Hepatocyte (in vitro differentiated cells): ENCODE measurements at regions not wholly inside any gene's neighbourhood (a gene's known extent, or its start where the extent isn't known, plus 50 kb on each side); places are given as distances from the start of the nearest gene placed in this dataset.

Experiments used
- DNase-seq: peaks from one replicate; pipeline ENCODE4 v3.0.0-alpha.2; 2016; ENCODE audit warnings: low spot score
- H2AFZ ChIP-seq: fragments of 200-600 bp; sonication (generic); 2 replicates; pipeline ENCODE4 v1.6.0; 2016; ENCODE audit warnings: antibody characterized with exemption, mild to moderate bottlenecking
- H3K27ac ChIP-seq: fragments of 200-600 bp; sonication (generic); 2 replicates; pipeline ENCODE4 v1.5.1; 2016; ENCODE audit warnings: mild to moderate bottlenecking
- H3K27me3 ChIP-seq: fragments of 200-600 bp; sonication (generic); 2 replicates; pipeline ENCODE4 v1.6.1; 2016
- H3K36me3 ChIP-seq: fragments of 200-600 bp; sonication (generic); replicated peaks from 2 replicates; pipeline ENCODE4 v1.5.1; 2016; ENCODE audit warnings: low read depth; ENCODE audit not compliant: insufficient read depth
- H3K4me1 ChIP-seq: fragments of 200-600 bp; sonication (generic); 2 replicates; pipeline ENCODE4 v1.5.1; 2016; ENCODE audit warnings: mild to moderate bottlenecking, moderate library complexity; ENCODE audit not compliant: insufficient read depth
- H3K4me2 ChIP-seq: fragments of 200-600 bp; sonication (generic); 2 replicates; pipeline ENCODE4 v1.6.0; 2016
- H3K4me3 ChIP-seq: fragments of 200-600 bp; sonication (generic); 2 replicates; pipeline ENCODE4 v1.5.1; 2016; ENCODE audit warnings: mild to moderate bottlenecking
- H3K79me2 ChIP-seq: fragments of 200-600 bp; sonication (generic); 2 replicates; pipeline ENCODE4 v1.6.0; 2017; ENCODE audit warnings: mild to moderate bottlenecking
- H3K9me2 ChIP-seq: fragments of 200-600 bp; sonication (generic); replicated peaks from 2 replicates; pipeline ENCODE4 v1.6.0; 2017; ENCODE audit warnings: mild to moderate bottlenecking; ENCODE audit not compliant: insufficient read depth
- H3K9me3 ChIP-seq: fragments of 200-600 bp; sonication (generic); 2 replicates; pipeline ENCODE4 v1.5.1; 2016; ENCODE audit warnings: low read depth, mild to moderate bottlenecking
- H4K20me1 ChIP-seq: fragments of 200-600 bp; sonication (generic); 2 replicates; pipeline ENCODE4 v1.6.0; 2016; ENCODE audit warnings: mild to moderate bottlenecking; ENCODE audit not compliant: insufficient read depth, poor library complexity, severe bottlenecking
- EZH2 ChIP-seq: fragments of 200-600 bp; sonication (generic); IDR thresholded peaks from 2 replicates; pipeline ENCODE4 v1.6.1; 2016; ENCODE audit warnings: antibody characterized with exemption, mild to moderate bottlenecking, borderline replicate concordance
- EZH2phosphoT487 ChIP-seq: fragments of 200-600 bp; sonication (generic); IDR thresholded peaks from one replicate; pipeline ENCODE4 v1.6.1; 2018; ENCODE audit warnings: antibody characterized with exemption, mild to moderate bottlenecking, low read depth, moderate library complexity; ENCODE audit not compliant: unreplicated experiment, severe bottlenecking
- WGBS: methylation state at CpG from one replicate; pipeline ENCODE4 v1.1.6; 2016; ENCODE audit warnings: low lambda C conversion rate; ENCODE audit errors: missing lambda C conversion rate; 5-methylcytosine and 5-hydroxymethylcytosine counted together
- TF ChIP-seq, protein P1 (sequence below): fragments of 200-600 bp; sonication (generic); IDR thresholded peaks from 2 replicates; pipeline ENCODE4 v1.5.1; 2016; ENCODE audit warnings: antibody characterized with exemption, mild to moderate bottlenecking; ENCODE audit not compliant: poor library complexity

DNA sequence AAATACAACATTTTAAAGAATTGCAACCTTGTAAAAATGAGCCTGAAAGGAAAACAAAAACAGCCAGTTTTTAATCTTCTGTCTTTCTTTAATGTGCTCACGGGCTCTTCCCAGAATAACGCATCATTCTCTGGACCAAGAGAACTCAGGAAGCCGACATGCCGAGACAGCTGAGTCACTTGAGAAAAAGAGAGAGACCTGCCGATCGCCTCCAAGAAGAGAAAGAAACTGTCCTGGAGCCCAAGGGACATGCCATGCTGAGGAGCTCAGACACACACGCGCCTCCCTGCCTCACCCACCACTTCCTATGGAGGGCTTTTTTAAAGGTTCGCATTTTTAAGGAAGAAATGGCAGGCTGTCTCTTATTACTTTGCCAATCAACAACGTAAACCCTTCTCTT lies 176.4 kb downstream of the ZNF281 start:
- Histone ChIP-seq H2AFZ (no peak overlapping the region), H3K27ac (no peak overlapping the region), H3K4me1 (no peaks in the 10 kb centered on the region), H3K36me3 (no peaks in the 10 kb centered on the region), H4K20me1 (no peaks in the 10 kb centered on the region), H3K4me2 (no peak overlapping the region), H3K4me3 (no peak overlapping the region), H3K9me2 (no peaks in the 10 kb centered on the region), H3K9me3 (no peaks in the 10 kb centered on the region), H3K79me2 (no peaks in the 10 kb centered on the region), H3K27me3 (no peaks in the 10 kb centered on the region)
- TF ChIP-seq EZH2 (no peak), EZH2phosphoT487 (no peak)
- DNase-seq = no peak
- 86% methylated on average over 10 of the region's 10 CpGs for WGBS

DNA sequence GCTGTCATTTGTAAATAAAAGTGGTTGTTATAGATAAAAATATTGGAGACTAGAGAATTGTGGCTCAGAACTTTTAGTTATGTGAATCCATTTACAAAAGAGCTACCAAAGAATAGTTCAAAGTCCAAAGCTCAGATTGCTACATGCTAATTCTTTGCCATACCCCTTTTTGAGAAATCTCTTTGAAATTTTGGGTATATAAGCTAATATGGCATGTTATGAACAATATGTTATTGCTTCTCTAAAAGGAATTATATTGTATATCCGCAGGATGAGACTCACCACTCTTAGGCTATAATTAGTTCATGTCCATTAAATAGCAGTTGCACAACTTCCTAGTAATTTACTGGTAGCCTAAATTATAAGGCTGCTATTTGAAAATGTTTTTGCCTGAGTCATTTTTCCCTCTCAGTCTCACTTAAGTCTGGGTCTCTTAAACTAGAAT lies 178.0 kb downstream of the ZNF281 start:
- Histone ChIP-seq H3K79me2 (no peaks in the 10 kb centered on the region), H3K9me3 (no peaks in the 10 kb centered on the region), H3K4me1 (no peaks in the 10 kb centered on the region), H4K20me1 (no peaks in the 10 kb centered on the region), H3K27ac (no peak overlapping the region), H3K4me3 (no peak overlapping the region), H3K9me2 (no peaks in the 10 kb centered on the region), H3K36me3 (no peaks in the 10 kb centered on the region), H2AFZ (no peak overlapping the region), H3K4me2 (no peak overlapping the region), H3K27me3 (no peaks in the 10 kb centered on the region)
- whole genome bisulfite sequencing = 86% methylated on average over 1 of the region's 1 CpG
- no peak for DNase-seq
- TF ChIP-seq, protein P1, sequence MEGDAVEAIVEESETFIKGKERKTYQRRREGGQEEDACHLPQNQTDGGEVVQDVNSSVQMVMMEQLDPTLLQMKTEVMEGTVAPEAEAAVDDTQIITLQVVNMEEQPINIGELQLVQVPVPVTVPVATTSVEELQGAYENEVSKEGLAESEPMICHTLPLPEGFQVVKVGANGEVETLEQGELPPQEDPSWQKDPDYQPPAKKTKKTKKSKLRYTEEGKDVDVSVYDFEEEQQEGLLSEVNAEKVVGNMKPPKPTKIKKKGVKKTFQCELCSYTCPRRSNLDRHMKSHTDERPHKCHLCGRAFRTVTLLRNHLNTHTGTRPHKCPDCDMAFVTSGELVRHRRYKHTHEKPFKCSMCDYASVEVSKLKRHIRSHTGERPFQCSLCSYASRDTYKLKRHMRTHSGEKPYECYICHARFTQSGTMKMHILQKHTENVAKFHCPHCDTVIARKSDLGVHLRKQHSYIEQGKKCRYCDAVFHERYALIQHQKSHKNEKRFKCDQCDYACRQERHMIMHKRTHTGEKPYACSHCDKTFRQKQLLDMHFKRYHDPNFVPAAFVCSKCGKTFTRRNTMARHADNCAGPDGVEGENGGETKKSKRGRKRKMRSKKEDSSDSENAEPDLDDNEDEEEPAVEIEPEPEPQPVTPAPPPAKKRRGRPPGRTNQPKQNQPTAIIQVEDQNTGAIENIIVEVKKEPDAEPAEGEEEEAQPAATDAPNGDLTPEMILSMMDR = no peak
- TF ChIP-seq EZH2phosphoT487 (no peak), EZH2 (no peak)

DNA sequence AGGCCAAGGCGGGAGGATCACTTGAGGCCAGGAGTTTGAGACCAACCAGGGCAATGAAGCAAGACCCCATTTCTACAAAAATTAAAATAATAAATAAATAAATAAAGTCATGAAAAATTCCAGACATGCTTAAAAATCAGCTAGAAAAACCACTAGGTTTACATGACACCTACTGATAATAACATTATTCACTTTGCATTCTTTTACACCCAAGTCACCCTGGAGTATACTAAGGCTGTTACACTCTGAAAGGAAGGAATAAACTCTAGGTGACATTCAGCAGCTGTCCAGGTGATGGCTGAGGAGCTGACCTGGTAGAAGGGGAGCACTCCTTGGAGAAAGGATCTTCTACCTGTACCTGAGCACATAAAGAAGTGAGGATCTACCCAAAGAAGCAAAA lies 179.2 kb downstream of the ZNF281 start:
- H3K9me3 ChIP-seq = no peaks in the 10 kb centered on the region
- no peaks in the 10 kb centered on the region for H3K27me3 ChIP-seq
- no peak overlapping the region for H3K4me2 ChIP-seq
- DNase-seq = no peak
- no peaks in the 10 kb centered on the region for H3K9me2 ChIP-seq
- no peak overlapping the region for H3K27ac ChIP-seq
- 94% methylated on average over 1 of the region's 1 CpG for WGBS
- no peaks in the 10 kb centered on the region for H3K79me2 ChIP-seq
- no peaks in the 10 kb centered on the region for H3K36me3 ChIP-seq
- no peak for TF ChIP-seq EZH2phosphoT487
- TF ChIP-seq EZH2 = no peak
- TF ChIP-seq, protein P1 = no peak
- H2AFZ ChIP-seq = no peak overlapping the region
- H4K20me1 ChIP-seq = no peaks in the 10 kb centered on the region
- H3K4me1 ChIP-seq = no peaks in the 10 kb centered on the region
- H3K4me3 ChIP-seq = no peak overlapping the region

DNA sequence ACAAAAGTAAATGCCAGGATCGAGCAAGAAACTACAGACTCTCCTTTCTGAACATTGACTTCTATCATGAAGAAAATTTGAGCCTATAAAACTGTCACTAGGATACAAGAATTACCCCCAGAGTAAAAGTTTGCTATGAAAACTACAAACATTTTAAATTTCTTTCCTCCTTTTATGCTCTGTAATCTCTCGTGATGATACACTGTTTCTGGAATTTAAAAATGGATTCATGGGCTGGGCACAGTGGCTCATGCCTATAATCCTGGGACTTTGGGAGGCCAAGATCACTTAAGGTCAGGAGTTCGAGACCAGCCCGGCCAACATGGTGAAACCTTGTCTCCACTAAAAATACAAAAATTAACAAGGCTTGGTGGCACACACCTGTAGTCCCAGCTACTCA lies 181.3 kb downstream of the ZNF281 start:
- no peak overlapping the region for H3K4me3 ChIP-seq
- DNase-seq = no peak
- H3K27me3 ChIP-seq = no peaks in the 10 kb centered on the region
- H3K4me1 ChIP-seq = no peaks in the 10 kb centered on the region
- WGBS = 73% methylated on average over 4 of the region's 4 CpGs
- no peaks in the 10 kb centered on the region for H3K79me2 ChIP-seq
- H3K4me2 ChIP-seq = no peak overlapping the region
- TF ChIP-seq EZH2 (no peak), EZH2phosphoT487 (no peak)
- TF ChIP-seq, protein P1 = no peak
- H3K9me3 ChIP-seq = no peaks in the 10 kb centered on the region
- no peaks in the 10 kb centered on the region for H3K9me2 ChIP-seq
- H3K27ac ChIP-seq = no peak overlapping the region
- no peaks in the 10 kb centered on the region for H4K20me1 ChIP-seq
- H3K36me3 ChIP-seq = no peaks in the 10 kb centered on the region
- no peak overlapping the region for H2AFZ ChIP-seq
